H1 (cell line): ENCODE measurements at regions not wholly inside any gene's neighbourhood (a gene's known extent, or its start where the extent isn't known, plus 50 kb on each side); places are given as distances from the start of the nearest gene placed in this dataset.

Source experiments
- CTCF ChIA-PET: fragments of 300-600 bp; sonication (Branson Sonifier 250); formaldehyde crosslinking; loops from one replicate; lab custom pipeline; 2021; ENCODE audit not compliant: partially characterized antibody; lab: Charles Lee
- POLR2A ChIA-PET: fragments of 300-600 bp; sonication (Branson Sonifier 250); formaldehyde crosslinking; loops from one replicate; lab custom pipeline; 2021; ENCODE audit warnings: inconsistent platforms; ENCODE audit not compliant: partially characterized antibody; lab: Charles Lee
- DNase-seq, 2 experiments: peaks; one replicate each; pipeline versions ENCODE4 v3.0.0 to v3.0.0-alpha.2; 2010 to 2022; ENCODE audit warnings: low spot score in 2 of 2, low read depth in 1 of 2, mixed read lengths in 1 of 2
- FAIRE-seq: peaks from 2 replicates; lab custom pipeline; 2011; peaks lifted over from hg19 to GRCh38; lab: Jason Lieb, UNC
- H2AFZ ChIP-seq: 2 replicates; pipeline ENCODE4 v1.8.1; 2012; ENCODE audit warnings: low read length, inconsistent platforms
- H2AK5ac ChIP-seq: 2 replicates; pipeline ENCODE4 v1.6.1; 2013; ENCODE audit warnings: low read depth, low read length
- H2BK120ac ChIP-seq: replicated peaks from 2 replicates; pipeline ENCODE3; 2013; ENCODE audit warnings: low read depth, low read length, inconsistent platforms
- H2BK12ac ChIP-seq: 2 replicates; pipeline ENCODE4 v1.6.1; 2013; ENCODE audit warnings: low read depth, low read length
- H2BK15ac ChIP-seq: 2 replicates; pipeline ENCODE4 v1.6.1; 2013; ENCODE audit warnings: low read length
- H2BK20ac ChIP-seq: 2 replicates; pipeline ENCODE4 v1.6.1; 2013; ENCODE audit warnings: low read length
- H2BK5ac ChIP-seq: 2 replicates; pipeline ENCODE4 v1.6.1; 2013; ENCODE audit warnings: low read depth, low read length
- H3K14ac ChIP-seq: 2 replicates; pipeline ENCODE4 v1.6.1; 2013; ENCODE audit warnings: inconsistent platforms; ENCODE audit not compliant: insufficient read length
- H3K18ac ChIP-seq: 2 replicates; pipeline ENCODE4 v1.6.1; 2013; ENCODE audit warnings: low read length; ENCODE audit errors: extremely low read depth
- H3K23ac ChIP-seq: 2 replicates; pipeline ENCODE4 v1.6.1; 2013; ENCODE audit warnings: inconsistent platforms; ENCODE audit not compliant: insufficient read length
- H3K23me2 ChIP-seq: 2 replicates; pipeline ENCODE4 v1.6.1; 2013; ENCODE audit warnings: low read depth, low read length
- H3K27ac ChIP-seq: 2 replicates; pipeline ENCODE4 v1.6.1; 2011; ENCODE audit warnings: low read depth, low read length, inconsistent platforms
- H3K27me3 ChIP-seq, 4 experiments: replicated peaks in 1 of 4; 1 replicate in 1 of 4; 2 replicates in 3 of 4; pipeline versions ENCODE4 v1.6.1 to v1.8.1; 2011 to 2013; ENCODE audit warnings: low read length in 3 of 4, mild to moderate bottlenecking in 3 of 4, inconsistent platforms in 2 of 4, mixed read lengths in 2 of 4, moderate library complexity in 1 of 4; ENCODE audit not compliant: control insufficient read depth in 3 of 4, insufficient read depth in 3 of 4; ENCODE audit errors: extremely low read depth in 1 of 4
- H3K36me3 ChIP-seq, 4 experiments: 2 replicates each; pipeline versions ENCODE4 v1.6.1 to v1.8.1; 2011 to 2013; ENCODE audit warnings: mild to moderate bottlenecking in 4 of 4, low read length in 3 of 4, moderate library complexity in 2 of 4, control low read depth in 1 of 4, inconsistent platforms in 1 of 4; ENCODE audit not compliant: insufficient read depth in 4 of 4, control insufficient read depth in 2 of 4
- H3K4ac ChIP-seq: replicated peaks from 2 replicates; pipeline ENCODE3; 2013; ENCODE audit warnings: low read length, low read depth, mixed read lengths, inconsistent platforms; ENCODE audit not compliant: insufficient read length
- H3K4me1 ChIP-seq, 4 experiments: replicated peaks in 1 of 4; 1 replicate in 1 of 4; 2 replicates in 3 of 4; pipeline versions ENCODE4 v1.6.1 to v1.8.1; 2011 to 2013; ENCODE audit warnings: low read length in 3 of 4, inconsistent platforms in 2 of 4, mixed read lengths in 1 of 4; ENCODE audit not compliant: insufficient read depth in 4 of 4, control insufficient read depth in 3 of 4
- H3K4me2 ChIP-seq, 2 experiments: 2 replicates each; pipeline versions ENCODE4 v1.6.1 to v1.8.1; 2011 to 2013; ENCODE audit warnings: low read depth in 2 of 2, low read length in 2 of 2, control low read depth in 1 of 2, inconsistent platforms in 1 of 2, mild to moderate bottlenecking in 1 of 2; ENCODE audit not compliant: insufficient read depth in 1 of 2
- H3K4me3 ChIP-seq, 4 experiments: fragments of 200-600, 300-600 bp in 1 of 4; sonication (generic), shearing (Covaris generic), sonication (Bioruptor Twin) in 1 of 4; 2 replicates each; pipeline versions ENCODE4 v1.5.1 to v1.8.1; 2011 to 2016; ENCODE audit warnings: low read length in 4 of 4, low read depth in 3 of 4, control low read depth in 2 of 4, inconsistent platforms in 2 of 4, mild to moderate bottlenecking in 2 of 4, mixed read lengths in 1 of 4, moderate library complexity in 1 of 4; ENCODE audit not compliant: insufficient read depth in 2 of 4; ENCODE audit errors: extremely low read depth in 1 of 4
- H3K56ac ChIP-seq: replicated peaks from 2 replicates; pipeline ENCODE3; 2013; ENCODE audit warnings: low read depth, mild to moderate bottlenecking, mixed read lengths, low read length, inconsistent platforms; ENCODE audit not compliant: insufficient read length
- H3K79me1 ChIP-seq: 2 replicates; pipeline ENCODE4 v1.6.1; 2013; ENCODE audit warnings: low read depth, low read length, control low read depth
- H3K79me2 ChIP-seq, 2 experiments: 2 replicates each; pipeline versions ENCODE4 v1.6.1 to v1.8.1; 2012 to 2013; ENCODE audit warnings: low read length in 2 of 2, mild to moderate bottlenecking in 2 of 2, inconsistent platforms in 1 of 2; ENCODE audit not compliant: insufficient read depth in 2 of 2, control insufficient read depth in 1 of 2
- H3K9ac ChIP-seq, 4 experiments: replicated peaks in 1 of 4; 1 replicate in 1 of 4; 2 replicates in 3 of 4; pipeline versions ENCODE4 v1.6.1 to v1.8.1; 2011 to 2013; ENCODE audit warnings: low read depth in 3 of 4, low read length in 3 of 4, control low read depth in 2 of 4, mild to moderate bottlenecking in 2 of 4, moderate library complexity in 2 of 4, inconsistent platforms in 1 of 4; ENCODE audit errors: extremely low read depth in 1 of 4
- H3K9me3 ChIP-seq, 2 experiments: 2 replicates each; pipeline versions ENCODE4 v1.6.1 to v1.8.1; 2012 to 2013; ENCODE audit warnings: mild to moderate bottlenecking in 2 of 2, moderate library complexity in 2 of 2, control low read depth in 1 of 2, inconsistent platforms in 1 of 2, low read depth in 1 of 2, low read length in 1 of 2, mixed read lengths in 1 of 2; ENCODE audit not compliant: insufficient read depth in 2 of 2
- H4K20me1 ChIP-seq, 2 experiments: replicated peaks in 1 of 2; 2 replicates each; pipeline versions ENCODE3 to v1.8.1; 2011 to 2013; ENCODE audit warnings: inconsistent platforms in 2 of 2, low read length in 2 of 2, mild to moderate bottlenecking in 1 of 2; ENCODE audit not compliant: insufficient read depth in 2 of 2, control insufficient read depth in 1 of 2
- H4K5ac ChIP-seq: 2 replicates; pipeline ENCODE4 v1.6.1; 2013; ENCODE audit warnings: low read length, low read depth, mixed read lengths, inconsistent platforms; ENCODE audit not compliant: insufficient read length
- H4K8ac ChIP-seq: 2 replicates; pipeline ENCODE4 v1.8.0; 2013; ENCODE audit warnings: mild to moderate bottlenecking, moderate library complexity, low read length, inconsistent platforms; ENCODE audit not compliant: insufficient read depth; ENCODE audit errors: extremely low read depth
- H4K91ac ChIP-seq: replicated peaks from 2 replicates; pipeline ENCODE3; 2013; ENCODE audit warnings: low read length, mixed read lengths, inconsistent platforms; ENCODE audit not compliant: insufficient read length
- BCL11A ChIP-seq, 2 experiments: IDR thresholded peaks; one replicate each; pipeline ENCODE4 v1.6.1; 2011; ENCODE audit warnings: low read depth in 2 of 2, low read length in 2 of 2, mild to moderate bottlenecking in 2 of 2
- EGR1 ChIP-seq: IDR thresholded peaks from 2 replicates; pipeline ENCODE4 v1.6.1; 2011; ENCODE audit warnings: low read depth, low read length, borderline replicate concordance
- GTF2F1 ChIP-seq: IDR thresholded peaks from 2 replicates; pipeline ENCODE4 v1.6.1; 2012; ENCODE audit warnings: low read depth, low read length, improper control_type of control experiment, borderline replicate concordance
- NANOG ChIP-seq: IDR thresholded peaks from 2 replicates; pipeline ENCODE4 v1.6.1; 2011; ENCODE audit warnings: low read length, low read depth, mild to moderate bottlenecking, inconsistent platforms; ENCODE audit not compliant: insufficient read depth, poor library complexity, severe bottlenecking
- RNF2 ChIP-seq: fragments of 200-900, 300-1000 bp; sonication (generic); IDR thresholded peaks from 2 replicates; pipeline ENCODE4 v1.7.1; 2016; ENCODE audit warnings: borderline replicate concordance, low read depth, mild to moderate bottlenecking, antibody characterized with exemption, low read length; ENCODE audit not compliant: poor library complexity, severe bottlenecking; ENCODE audit errors: missing control alignments
- WGBS, 2 experiments: shearing (Covaris generic) in 1 of 2; methylation state at CpG; one replicate each; pipeline versions ENCODE4 v1.1.6 to v1.1.7; 2013 to 2015; ENCODE audit warnings: low lambda C conversion rate in 2 of 2, mixed read lengths in 2 of 2, inconsistent platforms in 1 of 2, low coverage in 1 of 2, missing lambda C conversion rate in 1 of 2; ENCODE audit not compliant: insufficient replicate concordance in 2 of 2, insufficient coverage in 1 of 2, insufficient read length in 1 of 2; ENCODE audit errors: extremely low coverage in 1 of 2, missing lambda C conversion rate in 1 of 2; 5-methylcytosine and 5-hydroxymethylcytosine counted together

- DNase-seq, result no peak
- H3K4me1 ChIP-seq, result no peaks in the 10 kb centered on the region
- no peak overlapping the region for H4K91ac ChIP-seq
- peaks cover 0 to 20% (median 11%) of the 10 kb centered on the region in 4 experiments; a peak in 3 of 7 replicates for H3K27me3 ChIP-seq
- ChIA-PET POLR2A (no interaction called here), CTCF (interaction anchor here (0.5 to 1.2 kb wide), 5 partner anchors 9 to 488 kb away, joined by 3 read pairs; no protein-coding TSS in a partner anchor)
- H3K79me1 ChIP-seq, result no peaks in the 10 kb centered on the region
- no peak overlapping the region for H4K5ac ChIP-seq
- H2BK15ac ChIP-seq, result no peak overlapping the region
- no peak overlapping the region for H2AK5ac ChIP-seq
- TF ChIP-seq EGR1, result no peak
- TF ChIP-seq BCL11A (IDR thresholded peaks at IDR 0.05; ENCODE audit: low read depth in 2 of 2, low read length in 2 of 2), result no peak
- TF ChIP-seq GTF2F1, result no peak
- no peak for TF ChIP-seq RNF2
- TF ChIP-seq NANOG, result no peak
- no peak overlapping the region for H3K56ac ChIP-seq
- H4K8ac ChIP-seq, result no peak overlapping the region
- no peak for FAIRE-seq
- no peak overlapping the region for H3K4me2 ChIP-seq
- WGBS, 2 experiments, result 84% methylated on average over 4 of the region's 4 CpGs; no CpG with 5 or more reads in 1 of the 2 experiments
- no peak overlapping the region for H2BK12ac ChIP-seq
- H3K18ac ChIP-seq, result no peak overlapping the region
- H3K14ac ChIP-seq, result no peak overlapping the region
- H2BK120ac ChIP-seq, result no peak overlapping the region
- no peaks in the 10 kb centered on the region for H4K20me1 ChIP-seq
- no peak overlapping the region for H2BK5ac ChIP-seq
- peaks cover 11 to 28% of the 10 kb centered on the region in 2 experiments; a peak in 3 of 4 replicates for H3K9me3 ChIP-seq
- no peaks in the 10 kb centered on the region for H3K36me3 ChIP-seq
- no peak overlapping the region for H3K9ac ChIP-seq
- H3K27ac ChIP-seq, result no peak overlapping the region
- no peak overlapping the region for H3K4me3 ChIP-seq
- no peaks in the 10 kb centered on the region for H3K23me2 ChIP-seq
- H2BK20ac ChIP-seq, result no peak overlapping the region
- no peaks in the 10 kb centered on the region for H3K79me2 ChIP-seq
- H3K23ac ChIP-seq, result no peak overlapping the region
- H2AFZ ChIP-seq, result no peak overlapping the region
- no peak overlapping the region for H3K4ac ChIP-seq
Measured at GRCh38 chr22:22951035-22951434, 63.4 kb downstream of the IGLL5 start.
